GM21390 (cell line): ENCODE measurements at regions not wholly inside any gene's neighbourhood (a gene's known extent, or its start where the extent isn't known, plus 50 kb on each side); places are given as distances from the start of the nearest gene placed in this dataset.

Experiments
- ATAC-seq: cut with Tn5 transposase; IDR thresholded peaks from one replicate; pipeline ENCODE4 v1.9.1; 2021; ENCODE audit not compliant: unreplicated experiment

GRCh38 chr1:214202992-214203391 lies 78.0 kb upstream of the SMYD2 start:
- no peak for ATAC-seq

- no peak for ATAC-seq
These were observed 75.9 kb upstream of the SMYD2 start for GRCh38 chr1:214205053-214205452.

GRCh38 chr1:214208460-214208859 lies 72.5 kb upstream of the SMYD2 start:
- ATAC-seq, result no peak

- ATAC-seq, result no peak
These were observed 71.6 kb upstream of the SMYD2 start for GRCh38 chr1:214209260-214209808.

- no peak for ATAC-seq
These were observed 67.8 kb upstream of the SMYD2 start for GRCh38 chr1:214213136-214213535.

- no peak for ATAC-seq
These were observed 66.1 kb upstream of the SMYD2 start for GRCh38 chr1:214214851-214215250.

GRCh38 chr1:214215583-214215982 lies 65.4 kb upstream of the SMYD2 start:
- ATAC-seq, result no peak

- ATAC-seq, result no peak
These were observed 64.9 kb upstream of the SMYD2 start for GRCh38 chr1:214216021-214216420.

GRCh38 chr1:214216779-214217178 lies 64.2 kb upstream of the SMYD2 start:
- no peak for ATAC-seq

- no peak for ATAC-seq
These were observed 61.1 kb upstream of the SMYD2 start for GRCh38 chr1:214219902-214220301.

- no peak for ATAC-seq
These were observed 60.1 kb upstream of the SMYD2 start for GRCh38 chr1:214220891-214221290.

GRCh38 chr1:214224611-214225354 lies 56.2 kb upstream of the SMYD2 start:
- no peak for ATAC-seq

- no peak for ATAC-seq
These were observed 52.0 kb upstream of the SMYD2 start for GRCh38 chr1:214228976-214229375.

- no peak for ATAC-seq
These were observed 51.2 kb upstream of the SMYD2 start for GRCh38 chr1:214229736-214230135.
